WERI-Rb-1 (cell line): ENCODE measurements at regions not wholly inside any gene's neighbourhood (a gene's known extent, or its start where the extent isn't known, plus 50 kb on each side); places are given as distances from the start of the nearest gene placed in this dataset.

ENCODE experiments used
- DNase-seq: peaks from one replicate; pipeline ENCODE4 v3.0.0-alpha.2; 2020
- H3K27ac ChIP-seq: fragments of 250-450 bp; sonication (Bioruptor Pico); 2 replicates; pipeline ENCODE4 v1.5.1; 2020; ENCODE audit warnings: mild to moderate bottlenecking, moderate library complexity
- H3K27me3 ChIP-seq: fragments of 250-450 bp; sonication (Bioruptor Pico); 2 replicates; pipeline ENCODE4 v1.5.1; 2021; ENCODE audit warnings: mild to moderate bottlenecking, low read depth, moderate library complexity; ENCODE audit not compliant: insufficient read depth, severe bottlenecking
- H3K36me3 ChIP-seq: fragments of 250-450 bp; sonication (Bioruptor Pico); 2 replicates; pipeline ENCODE4 v1.5.1; 2020; ENCODE audit warnings: mild to moderate bottlenecking, moderate library complexity
- H3K4me3 ChIP-seq: 2 replicates; pipeline ENCODE4 v1.5.1; 2011; ENCODE audit warnings: low read depth, mild to moderate bottlenecking, control low read depth, low read length
- H3K9me3 ChIP-seq: fragments of 250-450 bp; sonication (Bioruptor Pico); 2 replicates; pipeline ENCODE4 v1.5.1; 2021; ENCODE audit warnings: mild to moderate bottlenecking, moderate library complexity; ENCODE audit not compliant: severe bottlenecking
- TF ChIP-seq, protein P1 (sequence below): IDR thresholded peaks from 2 replicates; pipeline ENCODE4 v1.5.1; 2011; ENCODE audit warnings: low read depth, mild to moderate bottlenecking, control low read depth, inconsistent platforms, low read length

DNA sequence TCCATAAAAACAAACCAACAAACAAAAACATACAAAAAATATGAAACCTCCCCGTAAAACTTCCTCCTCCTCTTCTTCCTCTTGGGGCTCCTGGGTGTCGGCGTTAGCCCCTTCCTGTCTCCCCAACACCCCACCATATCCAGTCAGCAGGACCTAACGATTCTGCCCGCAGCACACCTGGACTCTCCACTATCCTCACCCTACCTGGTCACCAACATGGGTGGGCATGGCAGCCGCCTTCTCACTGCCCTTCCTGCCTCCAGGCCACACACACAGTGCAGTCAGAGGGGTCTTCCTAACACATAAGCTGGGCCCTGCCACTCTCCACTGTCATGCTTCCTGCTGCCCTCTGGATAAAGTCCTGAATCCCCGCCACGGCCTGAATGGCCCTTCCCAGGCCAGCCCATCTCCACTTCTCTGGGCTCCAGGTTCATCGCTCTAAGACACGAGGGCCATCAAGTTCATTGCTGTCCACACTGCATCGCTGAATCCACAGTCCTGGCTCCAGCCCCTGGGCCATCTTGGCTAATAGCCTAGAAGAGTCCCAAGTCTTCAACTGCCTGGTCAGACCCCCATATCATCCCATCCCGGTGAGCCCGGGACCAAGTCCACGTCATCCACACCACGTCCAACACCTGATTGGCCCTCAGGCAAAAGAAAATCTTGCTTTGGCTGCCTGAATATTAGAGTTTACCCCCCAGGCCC lies 76.2 kb downstream of the IGLL1 start:
- Histone ChIP-seq H3K4me3 (no peak overlapping the region), H3K27ac (no peak overlapping the region), H3K27me3 (no peaks in the 10 kb centered on the region), H3K9me3 (no peaks in the 10 kb centered on the region), H3K36me3 (no peaks in the 10 kb centered on the region)
- TF ChIP-seq, protein P1, sequence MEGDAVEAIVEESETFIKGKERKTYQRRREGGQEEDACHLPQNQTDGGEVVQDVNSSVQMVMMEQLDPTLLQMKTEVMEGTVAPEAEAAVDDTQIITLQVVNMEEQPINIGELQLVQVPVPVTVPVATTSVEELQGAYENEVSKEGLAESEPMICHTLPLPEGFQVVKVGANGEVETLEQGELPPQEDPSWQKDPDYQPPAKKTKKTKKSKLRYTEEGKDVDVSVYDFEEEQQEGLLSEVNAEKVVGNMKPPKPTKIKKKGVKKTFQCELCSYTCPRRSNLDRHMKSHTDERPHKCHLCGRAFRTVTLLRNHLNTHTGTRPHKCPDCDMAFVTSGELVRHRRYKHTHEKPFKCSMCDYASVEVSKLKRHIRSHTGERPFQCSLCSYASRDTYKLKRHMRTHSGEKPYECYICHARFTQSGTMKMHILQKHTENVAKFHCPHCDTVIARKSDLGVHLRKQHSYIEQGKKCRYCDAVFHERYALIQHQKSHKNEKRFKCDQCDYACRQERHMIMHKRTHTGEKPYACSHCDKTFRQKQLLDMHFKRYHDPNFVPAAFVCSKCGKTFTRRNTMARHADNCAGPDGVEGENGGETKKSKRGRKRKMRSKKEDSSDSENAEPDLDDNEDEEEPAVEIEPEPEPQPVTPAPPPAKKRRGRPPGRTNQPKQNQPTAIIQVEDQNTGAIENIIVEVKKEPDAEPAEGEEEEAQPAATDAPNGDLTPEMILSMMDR = no peak
- no peak for DNase-seq

DNA sequence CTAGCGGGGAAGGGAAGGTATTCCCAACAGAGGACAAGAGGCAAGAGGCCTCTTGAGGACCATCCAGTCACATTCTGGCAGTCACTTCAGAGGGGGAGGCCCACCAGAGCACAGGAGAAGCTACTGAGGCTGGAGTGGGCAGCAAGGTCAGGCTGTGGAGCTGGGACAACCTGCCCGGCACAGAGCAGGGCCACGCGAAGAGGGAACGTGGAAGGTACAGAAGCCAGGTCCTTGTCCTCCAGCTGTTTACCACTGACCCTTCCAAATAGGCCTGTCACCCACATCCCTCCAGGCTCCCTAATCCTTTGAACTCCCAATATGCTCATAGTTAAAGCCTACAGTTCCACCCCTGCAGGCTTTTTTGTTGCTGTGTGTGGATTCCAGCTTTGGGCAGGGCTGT lies 76.9 kb downstream of the IGLL1 start:
- no peak overlapping the region for H3K4me3 ChIP-seq
- TF ChIP-seq, protein P1 = no peak
- no peaks in the 10 kb centered on the region for H3K36me3 ChIP-seq
- DNase-seq = no peak
- no peaks in the 10 kb centered on the region for H3K9me3 ChIP-seq
- H3K27me3 ChIP-seq = no peaks in the 10 kb centered on the region
- no peak overlapping the region for H3K27ac ChIP-seq

- Histone ChIP-seq H3K4me3 (no peak overlapping the region), H3K27ac (no peak overlapping the region), H3K9me3 (no peaks in the 10 kb centered on the region), H3K27me3 (no peaks in the 10 kb centered on the region), H3K36me3 (no peaks in the 10 kb centered on the region)
- TF ChIP-seq, protein P1 = no peak
- no peak for DNase-seq
Measured at GRCh38 chr22:23501708-23502107, 78.4 kb downstream of the IGLL1 start.

GRCh38 chr22:23501261-23501619 lies 78.8 kb downstream of the IGLL1 start:
- H3K27ac ChIP-seq = peak overlapping the region; percentile 31; the same call in 1 of the 2 replicates
- no peak for DNase-seq
- H3K36me3 ChIP-seq = no peaks in the 10 kb centered on the region
- H3K27me3 ChIP-seq = no peaks in the 10 kb centered on the region
- TF ChIP-seq, protein P1 = no peak
- H3K9me3 ChIP-seq = no peaks in the 10 kb centered on the region
- H3K4me3 ChIP-seq = no peak overlapping the region

GRCh38 chr22:23500508-23501260 lies 79.4 kb downstream of the IGLL1 start:
- Histone ChIP-seq H3K36me3 (no peaks in the 10 kb centered on the region), H3K4me3 (peak overlapping the region; percentile 1; the same call in 1 of the 2 replicates), H3K27me3 (no peaks in the 10 kb centered on the region), H3K9me3 (no peaks in the 10 kb centered on the region), H3K27ac (peak overlapping the region; percentile 70; the same call in 1 of the 2 replicates)
- TF ChIP-seq, protein P1 = no peak
- DNase-seq = peak; percentile 45
